ENCODE measurements at regions not wholly inside any gene's neighbourhood (a gene's known extent, or its start where the extent isn't known, plus 50 kb on each side); places are given as distances from the start of the nearest gene placed in this dataset.
A peak's percentile ranks its signal among the peaks of the same experiment; 100 is the strongest.
"Not testable (repeated sequence)": the region's sequence is repeated elsewhere in the genome, so short reads cannot be mapped to it uniquely, and the experiment has no call there.

DNA sequence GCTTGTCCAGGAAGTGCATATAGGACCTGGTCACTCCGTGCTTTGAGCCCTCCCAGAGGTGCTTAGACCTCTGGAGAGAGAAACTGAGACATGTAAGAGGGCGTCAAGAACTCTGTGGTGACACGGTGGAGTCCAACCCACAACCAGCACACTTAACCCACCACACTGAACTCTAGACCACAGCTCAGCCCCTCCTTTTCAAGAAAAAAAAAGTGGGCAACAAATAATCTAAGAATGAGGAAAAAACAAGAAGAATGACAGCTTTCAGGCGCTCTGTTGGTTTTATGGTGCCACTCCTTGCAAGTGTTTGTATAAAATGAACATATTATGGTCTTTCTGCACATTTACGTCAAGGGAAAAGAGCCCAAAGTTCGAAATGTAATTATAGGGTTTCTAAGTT is 50.2 kb upstream of the SNAPC3 start:
- TF ChIP-seq, protein P1, sequence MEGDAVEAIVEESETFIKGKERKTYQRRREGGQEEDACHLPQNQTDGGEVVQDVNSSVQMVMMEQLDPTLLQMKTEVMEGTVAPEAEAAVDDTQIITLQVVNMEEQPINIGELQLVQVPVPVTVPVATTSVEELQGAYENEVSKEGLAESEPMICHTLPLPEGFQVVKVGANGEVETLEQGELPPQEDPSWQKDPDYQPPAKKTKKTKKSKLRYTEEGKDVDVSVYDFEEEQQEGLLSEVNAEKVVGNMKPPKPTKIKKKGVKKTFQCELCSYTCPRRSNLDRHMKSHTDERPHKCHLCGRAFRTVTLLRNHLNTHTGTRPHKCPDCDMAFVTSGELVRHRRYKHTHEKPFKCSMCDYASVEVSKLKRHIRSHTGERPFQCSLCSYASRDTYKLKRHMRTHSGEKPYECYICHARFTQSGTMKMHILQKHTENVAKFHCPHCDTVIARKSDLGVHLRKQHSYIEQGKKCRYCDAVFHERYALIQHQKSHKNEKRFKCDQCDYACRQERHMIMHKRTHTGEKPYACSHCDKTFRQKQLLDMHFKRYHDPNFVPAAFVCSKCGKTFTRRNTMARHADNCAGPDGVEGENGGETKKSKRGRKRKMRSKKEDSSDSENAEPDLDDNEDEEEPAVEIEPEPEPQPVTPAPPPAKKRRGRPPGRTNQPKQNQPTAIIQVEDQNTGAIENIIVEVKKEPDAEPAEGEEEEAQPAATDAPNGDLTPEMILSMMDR (IDR thresholded peaks at IDR 0.05; ENCODE audit: low read depth, low read length) = no peak
- TF ChIP-seq MAX (IDR thresholded peaks at IDR 0.05; ENCODE audit: low read depth, low read length) = no peak
- TF ChIP-seq MYC (IDR thresholded peaks at IDR 0.05; ENCODE audit: low read depth, low read length) = no peak
- TF ChIP-seq POLR2A (IDR thresholded peaks at IDR 0.05; ENCODE audit: extremely low read depth, insufficient read length) = no peak
- H3K4me3 ChIP-seq (ENCODE audit: low read depth, low read length) = no peak overlapping the region
- DNase-seq (ENCODE audit: low read depth) = no peak

- no peak for DNase-seq (ENCODE audit: low read depth)
- no peak overlapping the region for H3K4me3 ChIP-seq (ENCODE audit: low read depth, low read length)
- TF ChIP-seq POLR2A (IDR thresholded peaks at IDR 0.05; ENCODE audit: extremely low read depth, insufficient read length) (no peak), MAX (IDR thresholded peaks at IDR 0.05; ENCODE audit: low read depth, low read length) (no peak), MYC (IDR thresholded peaks at IDR 0.05; ENCODE audit: low read depth, low read length) (no peak)
- TF ChIP-seq, protein P1 (IDR thresholded peaks at IDR 0.05; ENCODE audit: low read depth, low read length) = no peak
Observed at GRCh38 chr9:15371448-15371845, 51.2 kb upstream of the SNAPC3 start.

DNA sequence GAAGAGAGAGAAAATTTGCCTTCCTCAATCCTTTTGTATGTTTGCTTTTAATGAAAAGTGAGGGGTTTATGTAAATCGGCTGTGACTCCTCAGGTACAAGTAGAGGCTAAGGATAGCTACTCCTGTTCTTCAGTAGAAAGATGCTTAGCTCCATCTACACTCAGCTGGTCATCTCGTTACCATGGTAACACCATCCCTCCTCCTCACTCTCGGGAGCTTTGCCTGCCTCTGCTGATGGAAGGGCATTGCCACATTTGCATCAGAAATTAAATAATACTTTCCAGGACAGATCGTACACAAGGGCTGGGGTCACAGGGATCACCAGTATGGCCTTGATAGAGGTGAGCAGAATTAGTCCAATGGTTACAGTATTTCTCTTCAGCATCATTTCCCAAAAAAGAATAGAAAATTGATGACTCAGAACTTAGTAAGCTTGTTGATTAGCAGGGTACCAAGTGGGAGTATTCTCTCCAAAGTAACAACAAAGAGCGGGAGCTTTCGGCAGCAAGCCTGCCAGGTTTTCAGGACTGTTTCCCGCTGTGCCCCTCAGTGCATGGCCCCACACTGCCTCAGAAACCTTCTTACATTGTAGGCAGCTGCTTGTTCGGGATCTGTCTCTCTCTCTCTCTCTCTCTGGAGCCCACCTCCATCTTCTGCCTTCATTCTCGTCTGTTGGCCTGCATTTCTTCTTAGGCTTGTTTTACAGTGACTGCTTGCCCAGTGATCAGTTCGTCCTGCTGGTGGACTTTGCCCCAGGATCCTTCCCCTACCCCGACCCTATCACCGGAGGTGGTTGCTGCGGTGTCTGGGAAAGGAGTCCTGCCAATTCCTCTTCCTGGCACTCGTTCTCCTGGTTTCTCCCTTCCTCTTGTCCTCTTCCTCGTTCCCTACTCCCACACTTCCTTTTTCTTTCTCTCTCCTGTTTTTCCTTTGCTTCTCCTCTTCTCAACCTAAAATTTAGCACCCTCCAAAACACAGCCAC is 51.9 kb upstream of the SNAPC3 start:
- TF ChIP-seq, protein P1 (IDR thresholded peaks at IDR 0.05; ENCODE audit: low read depth, low read length) = no peak
- TF ChIP-seq POLR2A (IDR thresholded peaks at IDR 0.05; ENCODE audit: extremely low read depth, insufficient read length) (no peak), MYC (IDR thresholded peaks at IDR 0.05; ENCODE audit: low read depth, low read length) (no peak), MAX (IDR thresholded peaks at IDR 0.05; ENCODE audit: low read depth, low read length) (no peak)
- H3K4me3 ChIP-seq (ENCODE audit: low read depth, low read length) = no peak overlapping the region
- DNase-seq (ENCODE audit: low read depth) = peak; percentile 13

DNA sequence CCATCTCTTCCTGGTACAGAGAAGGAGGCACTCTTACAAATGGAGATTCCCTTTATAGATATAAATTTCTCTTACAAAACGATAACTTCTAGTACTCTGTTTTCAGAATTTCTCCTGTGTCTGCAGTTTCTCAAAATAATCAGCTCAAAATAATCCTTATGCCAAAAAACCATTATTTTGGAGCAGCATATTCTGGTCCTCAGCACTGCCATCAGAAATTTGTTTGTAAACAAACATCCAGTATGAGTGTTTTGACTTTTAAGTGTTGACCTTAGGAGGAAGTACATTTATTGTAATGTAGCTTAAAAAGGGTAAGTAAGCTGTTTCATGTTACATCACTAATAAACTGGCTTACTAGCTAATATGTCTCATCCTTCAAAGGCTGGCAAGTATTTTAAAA is 52.8 kb upstream of the SNAPC3 start:
- TF ChIP-seq MYC (IDR thresholded peaks at IDR 0.05; ENCODE audit: low read depth, low read length) = no peak
- TF ChIP-seq MAX (IDR thresholded peaks at IDR 0.05; ENCODE audit: low read depth, low read length) = no peak
- TF ChIP-seq, protein P1 (IDR thresholded peaks at IDR 0.05; ENCODE audit: low read depth, low read length) = no peak
- no peak for TF ChIP-seq POLR2A (IDR thresholded peaks at IDR 0.05; ENCODE audit: extremely low read depth, insufficient read length)
- no peak overlapping the region for H3K4me3 ChIP-seq (ENCODE audit: low read depth, low read length)
- no peak for DNase-seq (ENCODE audit: low read depth)

DNA sequence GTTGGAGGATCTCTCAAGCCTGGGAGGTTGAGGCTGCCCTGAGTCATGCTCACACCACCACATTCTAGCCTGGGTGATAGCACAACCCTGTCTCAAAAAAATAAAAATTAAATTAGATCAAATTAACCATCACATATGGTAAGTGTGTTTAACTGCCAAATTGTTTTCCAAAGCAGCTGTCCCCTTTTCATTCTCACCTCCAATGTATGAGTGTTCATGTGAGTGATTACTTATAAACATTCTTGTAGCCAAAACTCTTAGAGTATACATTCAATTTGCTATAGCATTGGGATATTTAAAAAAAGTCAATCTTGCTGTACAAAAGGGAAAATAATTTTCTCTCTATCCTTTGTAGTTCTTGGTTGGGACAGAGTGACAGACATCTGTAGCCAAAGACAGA is 53.4 kb upstream of the SNAPC3 start:
- no peak for DNase-seq (ENCODE audit: low read depth)
- H3K4me3 ChIP-seq (ENCODE audit: low read depth, low read length) = no peak overlapping the region
- TF ChIP-seq MAX (IDR thresholded peaks at IDR 0.05; ENCODE audit: low read depth, low read length) = no peak

- peak; percentile 34 for DNase-seq (ENCODE audit: low read depth)
- not testable (repeated sequence) for H3K4me3 ChIP-seq (ENCODE audit: low read depth, low read length)
Observed at GRCh38 chr9:15364975-15365553, 57.6 kb upstream of the SNAPC3 start.

Data from NB4 (cell line).